Nephron progenitor cell (in vitro differentiated cells): ENCODE measurements at regions not wholly inside any gene's neighbourhood (a gene's known extent, or its start where the extent isn't known, plus 50 kb on each side); places are given as distances from the start of the nearest gene placed in this dataset.

ENCODE experiments used
- DNase-seq: peaks from one replicate; pipeline ENCODE4 v3.0.0; 2021
- H3K27ac Mint-ChIP-seq: 2 replicates; pipeline ENCODE4 v1.8.0; 2021; ENCODE audit warnings: mild to moderate bottlenecking, moderate library complexity, mixed read lengths
- H3K27me3 Mint-ChIP-seq: 2 replicates; pipeline ENCODE4 v1.8.0; 2021; ENCODE audit warnings: mild to moderate bottlenecking, low read depth, mixed read lengths; ENCODE audit not compliant: poor library complexity
- H3K36me3 Mint-ChIP-seq: 2 replicates; pipeline ENCODE4 v1.8.0; 2021; ENCODE audit warnings: low read depth, mixed read lengths
- H3K4me1 Mint-ChIP-seq: 2 replicates; pipeline ENCODE4 v1.8.0; 2021; ENCODE audit warnings: mixed read lengths
- H3K4me3 Mint-ChIP-seq: 2 replicates; pipeline ENCODE4 v1.8.0; 2021; ENCODE audit warnings: mild to moderate bottlenecking, moderate library complexity, mixed read lengths
- H3K9me3 Mint-ChIP-seq: 2 replicates; pipeline ENCODE4 v1.8.0; 2021; ENCODE audit warnings: mild to moderate bottlenecking, moderate library complexity, mixed read lengths
- TF ChIP-seq, protein P1 (sequence below): fragments of 200-600 bp; sonication (generic); IDR thresholded peaks from 2 replicates; pipeline ENCODE4 v1.5.0; 2021; ENCODE audit warnings: antibody characterized with exemption

- no peaks in the 10 kb centered on the region for H3K9me3 Mint-ChIP-seq
- peaks cover 5% of the 10 kb centered on the region for H3K4me1 Mint-ChIP-seq
- DNase-seq, result no peak
- H3K27ac Mint-ChIP-seq, result no peak overlapping the region
- TF ChIP-seq, protein P1, sequence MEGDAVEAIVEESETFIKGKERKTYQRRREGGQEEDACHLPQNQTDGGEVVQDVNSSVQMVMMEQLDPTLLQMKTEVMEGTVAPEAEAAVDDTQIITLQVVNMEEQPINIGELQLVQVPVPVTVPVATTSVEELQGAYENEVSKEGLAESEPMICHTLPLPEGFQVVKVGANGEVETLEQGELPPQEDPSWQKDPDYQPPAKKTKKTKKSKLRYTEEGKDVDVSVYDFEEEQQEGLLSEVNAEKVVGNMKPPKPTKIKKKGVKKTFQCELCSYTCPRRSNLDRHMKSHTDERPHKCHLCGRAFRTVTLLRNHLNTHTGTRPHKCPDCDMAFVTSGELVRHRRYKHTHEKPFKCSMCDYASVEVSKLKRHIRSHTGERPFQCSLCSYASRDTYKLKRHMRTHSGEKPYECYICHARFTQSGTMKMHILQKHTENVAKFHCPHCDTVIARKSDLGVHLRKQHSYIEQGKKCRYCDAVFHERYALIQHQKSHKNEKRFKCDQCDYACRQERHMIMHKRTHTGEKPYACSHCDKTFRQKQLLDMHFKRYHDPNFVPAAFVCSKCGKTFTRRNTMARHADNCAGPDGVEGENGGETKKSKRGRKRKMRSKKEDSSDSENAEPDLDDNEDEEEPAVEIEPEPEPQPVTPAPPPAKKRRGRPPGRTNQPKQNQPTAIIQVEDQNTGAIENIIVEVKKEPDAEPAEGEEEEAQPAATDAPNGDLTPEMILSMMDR, result no peak
- H3K27me3 Mint-ChIP-seq, result peaks cover 12% of the 10 kb centered on the region
- H3K4me3 Mint-ChIP-seq, result no peak overlapping the region
- no peaks in the 10 kb centered on the region for H3K36me3 Mint-ChIP-seq
Observed at GRCh38 chr9:21682981-21683380, 119.5 kb upstream of the MTAP start.

GRCh38 chr9:21683484-21684175 lies 118.8 kb upstream of the MTAP start:
- DNase-seq, result no peak
- H3K27ac Mint-ChIP-seq, result no peak overlapping the region
- peaks cover 5% of the 10 kb centered on the region for H3K4me1 Mint-ChIP-seq
- TF ChIP-seq, protein P1, result no peak
- H3K27me3 Mint-ChIP-seq, result peaks cover 12% of the 10 kb centered on the region
- no peaks in the 10 kb centered on the region for H3K9me3 Mint-ChIP-seq
- no peak overlapping the region for H3K4me3 Mint-ChIP-seq
- H3K36me3 Mint-ChIP-seq, result no peaks in the 10 kb centered on the region

DNA sequence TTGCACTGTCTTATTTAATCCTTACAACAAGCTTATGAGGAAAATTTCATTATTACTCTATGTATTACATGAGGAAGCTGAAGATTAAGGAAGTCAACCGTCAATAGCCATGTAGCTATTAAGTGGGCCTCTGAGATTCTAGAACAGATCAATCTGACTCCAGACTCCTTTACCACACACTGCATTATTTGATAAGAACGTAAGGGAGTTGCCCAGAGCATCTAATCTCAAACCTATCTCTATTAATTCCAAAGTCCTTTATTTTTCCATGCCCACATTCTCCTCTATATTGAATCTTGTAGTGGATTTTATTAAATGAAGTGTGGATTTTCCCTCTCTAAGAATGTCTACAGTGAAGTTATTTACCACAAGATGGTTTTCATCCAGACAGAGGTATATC lies 118.2 kb upstream of the MTAP start:
- H3K9me3 Mint-ChIP-seq, result no peaks in the 10 kb centered on the region
- H3K4me1 Mint-ChIP-seq, result peaks cover 6% of the 10 kb centered on the region
- H3K36me3 Mint-ChIP-seq, result no peaks in the 10 kb centered on the region
- no peak overlapping the region for H3K4me3 Mint-ChIP-seq
- DNase-seq, result no peak
- TF ChIP-seq, protein P1, result no peak
- H3K27ac Mint-ChIP-seq, result no peak overlapping the region
- peaks cover 10% of the 10 kb centered on the region for H3K27me3 Mint-ChIP-seq

GRCh38 chr9:21684831-21685362 lies 117.5 kb upstream of the MTAP start:
- TF ChIP-seq, protein P1, result no peak
- H3K4me1 Mint-ChIP-seq, result peaks cover 10% of the 10 kb centered on the region
- no peak for DNase-seq
- peaks cover 9% of the 10 kb centered on the region for H3K27me3 Mint-ChIP-seq
- no peak overlapping the region for H3K27ac Mint-ChIP-seq
- no peaks in the 10 kb centered on the region for H3K9me3 Mint-ChIP-seq
- no peak overlapping the region for H3K4me3 Mint-ChIP-seq
- H3K36me3 Mint-ChIP-seq, result no peaks in the 10 kb centered on the region

GRCh38 chr9:21685502-21685901 lies 116.9 kb upstream of the MTAP start:
- no peak for DNase-seq
- Mint-ChIP-seq H3K27ac (peak overlapping the region; percentile 33), H3K4me1 (peaks cover 8% of the 10 kb centered on the region), H3K36me3 (no peaks in the 10 kb centered on the region), H3K27me3 (peaks cover 9% of the 10 kb centered on the region), H3K9me3 (no peaks in the 10 kb centered on the region), H3K4me3 (no peak overlapping the region)
- TF ChIP-seq, protein P1, result no peak

DNA sequence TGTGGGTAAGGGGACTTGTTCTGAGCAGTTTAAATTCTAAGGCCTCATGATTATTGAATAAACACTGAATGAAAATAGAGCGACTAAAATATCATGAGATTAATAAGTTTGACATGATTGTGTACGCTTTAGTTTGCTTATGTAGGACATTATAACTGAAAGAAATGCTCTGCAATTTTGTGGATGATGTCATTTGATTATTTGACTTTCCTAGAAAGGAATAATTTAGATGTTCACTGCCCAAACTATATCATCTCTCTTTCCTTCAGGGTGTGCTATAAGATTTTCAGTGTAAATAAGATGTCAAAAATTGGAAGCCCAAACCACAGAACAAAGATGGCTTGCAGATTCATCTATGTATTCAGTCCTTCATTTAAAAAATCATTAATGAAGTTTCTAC lies 115.7 kb upstream of the MTAP start:
- no peaks in the 10 kb centered on the region for H3K9me3 Mint-ChIP-seq
- H3K4me1 Mint-ChIP-seq, result peaks cover 6% of the 10 kb centered on the region
- TF ChIP-seq, protein P1, result no peak
- peaks cover 9% of the 10 kb centered on the region for H3K27me3 Mint-ChIP-seq
- no peak overlapping the region for H3K27ac Mint-ChIP-seq
- no peaks in the 10 kb centered on the region for H3K36me3 Mint-ChIP-seq
- H3K4me3 Mint-ChIP-seq, result no peak overlapping the region
- DNase-seq, result no peak
